Immature natural killer cell (primary cell): ENCODE measurements at regions not wholly inside any gene's neighbourhood (a gene's known extent, or its start where the extent isn't known, plus 50 kb on each side); places are given as distances from the start of the nearest gene placed in this dataset.
"Not testable (repeated sequence)": the region's sequence is repeated elsewhere in the genome, so short reads cannot be mapped to it uniquely, and the experiment has no call there.

ENCODE experiments used
- DNase-seq, 3 donors: peaks; one replicate each; pipeline ENCODE4 v3.0.0; 2022; ENCODE audit warnings: mixed read lengths in 1 of 3
- H3K27ac Mint-ChIP-seq, 6 donors: one replicate each; pipeline ENCODE4 v1.8.0; 2020; ENCODE audit warnings: mixed read lengths in 6 of 6, mild to moderate bottlenecking in 5 of 6, inconsistent platforms in 4 of 6, moderate library complexity in 3 of 6
- H3K27me3 Mint-ChIP-seq, 3 donors: one replicate each; pipeline ENCODE4 v1.8.0; 2020 to 2021; ENCODE audit warnings: low read depth in 3 of 3, mild to moderate bottlenecking in 3 of 3, mixed read lengths in 3 of 3, moderate library complexity in 3 of 3, inconsistent platforms in 1 of 3
- H3K36me3 Mint-ChIP-seq, 3 donors: one replicate each; pipeline ENCODE4 v1.8.0; 2020; ENCODE audit warnings: mixed read lengths in 3 of 3, inconsistent platforms in 2 of 3, mild to moderate bottlenecking in 2 of 3
- H3K4me1 Mint-ChIP-seq, 2 donors: one replicate each; pipeline ENCODE4 v1.8.0; 2020; ENCODE audit warnings: inconsistent platforms in 2 of 2, mild to moderate bottlenecking in 2 of 2, mixed read lengths in 2 of 2, moderate library complexity in 1 of 2
- H3K4me3 Mint-ChIP-seq, 5 donors: one replicate each; pipeline ENCODE4 v1.8.0; 2020; ENCODE audit warnings: mild to moderate bottlenecking in 5 of 5, mixed read lengths in 5 of 5, inconsistent platforms in 3 of 5, moderate library complexity in 3 of 5
- H3K9me3 Mint-ChIP-seq, 6 donors: one replicate each; pipeline ENCODE4 v1.8.0; 2020; ENCODE audit warnings: mild to moderate bottlenecking in 6 of 6, mixed read lengths in 6 of 6, inconsistent platforms in 4 of 6, moderate library complexity in 3 of 6

DNA sequence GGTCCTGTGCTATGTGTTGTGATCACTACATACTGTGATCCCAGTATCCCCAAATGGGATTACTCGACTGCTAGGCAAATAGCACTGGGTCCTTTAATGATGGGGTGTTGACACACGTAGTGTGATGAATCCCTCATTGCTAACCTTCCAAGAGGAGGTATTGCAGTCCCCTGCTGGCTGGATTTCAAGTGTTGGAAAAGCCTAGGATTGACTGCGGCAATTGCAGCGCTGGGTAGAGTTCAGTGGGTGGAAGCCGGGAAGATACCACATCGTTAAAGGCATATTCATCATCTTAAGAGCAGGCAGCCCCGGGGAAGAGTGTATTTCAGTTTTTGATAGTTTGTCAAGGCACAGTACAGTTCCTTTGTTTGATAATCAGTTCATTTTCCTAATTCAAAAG, 159.9 kb downstream of the TRIML1 start:
- no peaks in the 10 kb centered on the region for H3K4me1 Mint-ChIP-seq
- H3K27me3 Mint-ChIP-seq: peaks cover 0 to 2% (median 0%) of the 10 kb centered on the region in 3 donors
- no peaks in the 10 kb centered on the region for H3K36me3 Mint-ChIP-seq
- DNase-seq: no peak
- H3K4me3 Mint-ChIP-seq: no peak overlapping the region
- no peak overlapping the region for H3K27ac Mint-ChIP-seq
- peaks cover 25 to 48% (median 30%) of the 10 kb centered on the region in 6 donors for H3K9me3 Mint-ChIP-seq

GRCh38 chr4:188300385-188300784, 161.1 kb downstream of the TRIML1 start:
- H3K4me1 Mint-ChIP-seq: no peaks in the 10 kb centered on the region
- peaks cover 25 to 55% (median 36%) of the 10 kb centered on the region in 6 donors for H3K9me3 Mint-ChIP-seq
- peak overlapping the region in 1 of 5 donors; percentile 54 for H3K4me3 Mint-ChIP-seq
- peaks cover 0 to under 1% (median 0%) of the 10 kb centered on the region in 3 donors for H3K27me3 Mint-ChIP-seq
- no peak overlapping the region for H3K27ac Mint-ChIP-seq
- no peaks in the 10 kb centered on the region for H3K36me3 Mint-ChIP-seq
- no peak for DNase-seq

DNA sequence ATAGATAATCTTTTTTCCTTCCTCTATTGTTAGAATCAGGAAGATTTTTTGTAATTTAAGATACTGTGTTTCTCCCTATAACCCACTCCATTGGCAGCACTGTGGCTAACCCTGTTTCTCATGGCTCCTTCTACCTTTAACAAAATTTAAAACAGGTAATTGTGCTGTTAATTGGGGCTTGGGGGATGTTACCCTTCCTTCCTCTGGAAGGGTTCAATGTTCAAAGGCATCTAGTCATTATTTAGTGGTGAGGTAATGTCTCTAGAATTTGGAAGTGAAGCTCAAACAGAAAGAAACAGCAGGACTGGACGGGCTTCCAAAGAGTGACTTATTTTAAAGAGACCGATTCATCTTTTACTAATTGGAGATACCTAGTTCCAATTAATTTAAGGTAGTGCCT, 166.4 kb downstream of the TRIML1 start:
- no peaks in the 10 kb centered on the region for H3K4me1 Mint-ChIP-seq
- no peaks in the 10 kb centered on the region for H3K36me3 Mint-ChIP-seq
- DNase-seq: no peak
- H3K9me3 Mint-ChIP-seq: peaks cover 12 to 48% (median 30%) of the 10 kb centered on the region in 6 donors
- no peak overlapping the region for H3K27ac Mint-ChIP-seq
- no peaks in the 10 kb centered on the region for H3K27me3 Mint-ChIP-seq
- no peak overlapping the region for H3K4me3 Mint-ChIP-seq

GRCh38 chr4:188307591-188307990, 168.3 kb downstream of the TRIML1 start:
- Mint-ChIP-seq H3K36me3 (no peaks in the 10 kb centered on the region), H3K27me3 (no peaks in the 10 kb centered on the region), H3K27ac (no peak overlapping the region), H3K4me3 (no peak overlapping the region), H3K9me3 (peaks cover 9 to 41% (median 19%) of the 10 kb centered on the region in 6 donors), H3K4me1 (no peaks in the 10 kb centered on the region)
- no peak for DNase-seq

- DNase-seq: no peak
- Mint-ChIP-seq H3K27me3 (no peaks in the 10 kb centered on the region), H3K4me1 (no peaks in the 10 kb centered on the region), H3K4me3 (no peak overlapping the region), H3K27ac (no peak overlapping the region), H3K36me3 (no peaks in the 10 kb centered on the region), H3K9me3 (peaks cover 12 to 46% (median 24%) of the 10 kb centered on the region in 6 donors)
Observed at GRCh38 chr4:188308142-188308541, 168.9 kb downstream of the TRIML1 start.

DNA sequence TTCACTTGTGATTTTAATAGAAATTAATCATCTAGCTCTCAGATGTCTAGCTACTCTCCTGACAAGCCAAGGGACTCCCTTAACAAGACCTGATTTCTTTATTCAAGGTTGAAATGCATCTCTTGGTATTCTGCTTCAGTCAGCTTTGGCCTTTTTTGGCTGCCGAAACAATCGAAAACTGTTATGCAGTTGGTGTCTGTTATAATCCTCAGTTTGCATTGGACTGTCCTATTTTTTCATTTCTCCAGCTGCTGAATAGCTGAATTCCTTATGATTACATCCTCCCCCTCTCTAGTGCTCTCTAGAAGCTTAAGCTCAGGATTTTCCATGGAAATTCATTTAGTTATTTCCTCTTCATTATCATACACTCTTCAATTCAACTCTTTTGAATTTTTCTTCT, 177.2 kb downstream of the TRIML1 start:
- no peak overlapping the region for H3K4me3 Mint-ChIP-seq
- peaks cover 0 to 2% (median 0%) of the 10 kb centered on the region in 3 donors for H3K27me3 Mint-ChIP-seq
- H3K27ac Mint-ChIP-seq: no peak overlapping the region
- H3K36me3 Mint-ChIP-seq: no peaks in the 10 kb centered on the region
- H3K9me3 Mint-ChIP-seq: peaks cover 20 to 70% (median 38%) of the 10 kb centered on the region in 6 donors
- H3K4me1 Mint-ChIP-seq: no peaks in the 10 kb centered on the region
- DNase-seq: no peak

- Mint-ChIP-seq H3K36me3 (peaks cover 0 to 9% (median 0%) of the 10 kb centered on the region in 3 donors), H3K27me3 (peaks cover 0 to 2% (median 0%) of the 10 kb centered on the region in 3 donors), H3K27ac (no peak overlapping the region), H3K9me3 (peaks cover 9 to 40% (median 25%) of the 10 kb centered on the region in 6 donors), H3K4me1 (no peaks in the 10 kb centered on the region), H3K4me3 (no peak overlapping the region)
- no peak for DNase-seq
Observed at GRCh38 chr4:188328966-188329365, 189.7 kb downstream of the TRIML1 start.

DNA sequence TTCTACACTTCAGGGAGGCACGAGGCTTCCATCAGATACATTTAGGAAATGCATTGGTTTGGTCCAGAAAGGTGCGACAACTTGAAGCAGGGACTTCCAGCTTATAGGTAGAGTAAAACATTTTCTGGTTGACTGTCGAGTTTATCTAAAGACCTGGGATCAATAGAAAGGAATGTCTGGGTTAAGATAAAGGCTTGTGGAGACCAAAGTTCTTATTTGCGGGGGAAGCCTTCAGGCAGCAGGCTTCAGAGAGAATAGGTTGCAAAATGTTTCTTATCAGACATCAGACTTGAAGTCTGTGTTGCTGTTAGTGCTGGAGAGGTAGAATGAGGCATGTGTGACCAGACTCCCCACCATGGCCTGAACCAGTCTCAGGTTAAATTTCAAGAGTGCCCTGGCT, 190.3 kb downstream of the TRIML1 start:
- no peak for DNase-seq
- Mint-ChIP-seq H3K9me3 (peaks cover 11 to 44% (median 27%) of the 10 kb centered on the region in 6 donors), H3K4me1 (no peaks in the 10 kb centered on the region), H3K27me3 (peaks cover 0 to 2% (median 0%) of the 10 kb centered on the region in 3 donors), H3K4me3 (no peak overlapping the region), H3K27ac (no peak overlapping the region), H3K36me3 (peaks cover 0 to 9% (median 0%) of the 10 kb centered on the region in 3 donors)

DNA sequence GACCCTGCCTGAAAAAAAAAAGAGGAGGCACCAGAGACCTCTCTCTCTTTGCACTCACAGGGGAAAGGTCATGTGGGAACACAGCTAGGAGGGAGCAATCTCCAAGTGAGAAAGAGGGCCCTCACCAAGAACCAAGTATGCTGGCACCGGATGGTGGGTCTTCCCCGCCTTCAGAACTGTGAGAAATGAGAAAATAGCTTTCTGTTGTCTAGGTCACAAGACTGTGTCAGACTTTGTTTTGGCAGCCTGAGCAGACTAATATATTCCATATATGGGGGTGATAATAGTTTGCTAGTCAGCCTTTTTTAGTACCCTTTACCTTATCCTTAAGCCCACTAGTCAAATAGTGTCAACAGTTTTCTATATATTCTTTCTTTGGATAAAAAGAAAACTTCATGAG, 193.0 kb downstream of the TRIML1 start:
- H3K9me3 Mint-ChIP-seq: peaks cover 11 to 49% (median 35%) of the 10 kb centered on the region in 6 donors
- H3K4me3 Mint-ChIP-seq: no peak overlapping the region
- H3K27ac Mint-ChIP-seq: no peak overlapping the region
- H3K36me3 Mint-ChIP-seq: peaks cover 0 to 9% (median 0%) of the 10 kb centered on the region in 3 donors
- no peak for DNase-seq
- peaks cover 0 to 2% (median 0%) of the 10 kb centered on the region in 3 donors for H3K27me3 Mint-ChIP-seq
- no peaks in the 10 kb centered on the region for H3K4me1 Mint-ChIP-seq

DNA sequence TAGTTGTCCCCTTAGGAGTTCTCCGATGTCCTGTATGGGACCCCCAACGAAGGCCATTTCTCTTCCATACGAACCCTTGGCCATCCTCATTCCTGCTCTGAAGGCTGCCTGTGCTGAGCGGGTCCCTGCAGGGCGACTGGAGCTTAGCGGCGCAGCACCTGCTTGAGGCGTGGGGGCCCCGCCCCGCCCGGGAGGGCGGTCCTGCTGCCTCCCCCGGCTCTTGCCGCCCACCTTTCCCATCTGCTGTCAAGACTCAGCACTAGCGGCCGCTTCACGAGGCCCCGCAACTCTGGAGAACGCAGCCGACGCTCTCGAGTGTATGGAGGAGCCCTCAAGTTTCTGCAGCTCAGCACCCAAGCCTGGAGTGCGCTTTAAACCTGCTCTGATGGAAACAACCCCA, 197.7 kb downstream of the TRIML1 start:
- Mint-ChIP-seq H3K4me3 (no peak overlapping the region), H3K9me3 (peaks cover 6 to 56% (median 29%) of the 10 kb centered on the region in 6 donors), H3K27me3 (no peaks in the 10 kb centered on the region), H3K4me1 (no peaks in the 10 kb centered on the region), H3K36me3 (peaks cover 0 to 8% (median 4%) of the 10 kb centered on the region in 3 donors), H3K27ac (no peak overlapping the region)
- DNase-seq: no peak

DNA sequence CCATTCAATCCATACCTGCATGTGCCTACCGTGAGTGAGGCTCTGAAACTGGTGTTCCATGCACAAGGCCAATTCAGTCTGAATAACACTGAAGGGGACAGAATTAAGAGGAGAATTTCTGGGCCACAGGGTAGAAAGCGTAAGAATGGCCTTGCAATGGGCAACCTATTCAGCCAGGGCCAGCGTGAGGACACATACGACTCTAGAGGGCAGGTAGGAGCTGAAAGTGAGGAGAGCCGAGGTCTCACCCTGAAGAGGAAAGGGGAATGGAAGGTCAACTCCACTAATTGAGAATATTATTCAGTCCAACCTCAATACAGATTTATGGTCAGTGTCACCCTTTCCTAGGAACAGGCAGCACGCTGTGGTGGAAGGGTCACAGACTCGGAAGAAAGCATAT, 202.2 kb downstream of the TRIML1 start:
- Mint-ChIP-seq H3K4me3 (no peak overlapping the region), H3K9me3 (peaks cover 4 to 52% (median 23%) of the 10 kb centered on the region in 6 donors), H3K27me3 (no peaks in the 10 kb centered on the region), H3K4me1 (no peaks in the 10 kb centered on the region), H3K27ac (no peak overlapping the region), H3K36me3 (peaks cover 0 to 10% (median 10%) of the 10 kb centered on the region in 3 donors)
- no peak for DNase-seq

GRCh38 chr4:188346171-188346809, 207.0 kb downstream of the TRIML1 start:
- Mint-ChIP-seq H3K9me3 (peaks cover 11 to 39% (median 19%) of the 10 kb centered on the region in 6 donors), H3K4me1 (no peaks in the 10 kb centered on the region), H3K27me3 (peaks cover 0 to 2% (median 0%) of the 10 kb centered on the region in 3 donors), H3K36me3 (peaks cover 0 to 6% (median 3%) of the 10 kb centered on the region in 3 donors), H3K27ac (no peak overlapping the region), H3K4me3 (no peak overlapping the region)
- DNase-seq: no peak

DNA sequence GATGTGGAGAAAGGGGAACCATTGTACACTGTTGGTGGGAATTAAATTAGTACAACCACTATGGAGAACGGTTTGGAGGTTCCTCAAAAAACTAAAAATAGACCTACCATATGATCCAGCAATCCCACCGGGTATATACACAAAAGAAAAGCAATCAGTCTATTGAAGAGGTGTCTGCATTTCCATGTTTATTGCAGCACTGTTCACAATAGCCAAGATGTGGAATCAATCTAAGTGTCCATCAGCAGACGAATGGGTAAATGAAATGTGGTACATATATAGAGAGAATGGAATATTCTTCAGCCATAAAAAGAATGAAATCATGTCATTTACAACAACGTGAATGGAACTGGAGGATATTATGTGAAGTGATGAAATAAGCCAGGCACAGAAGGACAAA, 208.1 kb downstream of the TRIML1 start:
- no peak for DNase-seq
- H3K4me3 Mint-ChIP-seq: no peak overlapping the region
- peaks cover 0 to 6% (median 3%) of the 10 kb centered on the region in 3 donors for H3K36me3 Mint-ChIP-seq
- peaks cover 0 to 2% (median 0%) of the 10 kb centered on the region in 3 donors for H3K27me3 Mint-ChIP-seq
- H3K4me1 Mint-ChIP-seq: no peaks in the 10 kb centered on the region
- no peak overlapping the region for H3K27ac Mint-ChIP-seq
- H3K9me3 Mint-ChIP-seq: peaks cover 10 to 38% (median 19%) of the 10 kb centered on the region in 6 donors

DNA sequence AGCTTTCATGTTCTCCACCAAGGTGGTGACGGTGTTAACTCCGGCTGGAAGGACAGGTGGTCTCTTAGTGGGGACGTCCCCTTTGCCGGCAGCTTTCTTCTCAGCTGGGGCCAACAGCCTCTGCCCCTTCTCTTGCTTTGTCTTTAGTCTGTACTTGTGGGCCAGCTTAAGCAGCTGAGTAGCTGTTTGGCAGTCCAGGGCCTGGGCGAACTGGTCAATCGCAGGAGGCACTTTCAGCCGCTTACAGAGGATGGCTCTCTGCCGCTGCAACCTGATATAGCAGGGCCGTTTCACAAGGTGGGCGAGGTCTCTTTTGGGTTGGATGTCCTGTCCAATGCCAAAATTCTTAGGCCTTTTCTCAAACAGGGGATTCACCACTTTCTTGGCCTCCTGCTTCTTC, 210.3 kb downstream of the TRIML1 start:
- H3K4me3 Mint-ChIP-seq, H3K4me1 Mint-ChIP-seq, H3K27me3 Mint-ChIP-seq, H3K27ac Mint-ChIP-seq, DNase-seq, H3K36me3 Mint-ChIP-seq: not testable (repeated sequence)
- peaks cover 6 to 41% (median 22%) of the 10 kb centered on the region in 6 donors for H3K9me3 Mint-ChIP-seq

DNA sequence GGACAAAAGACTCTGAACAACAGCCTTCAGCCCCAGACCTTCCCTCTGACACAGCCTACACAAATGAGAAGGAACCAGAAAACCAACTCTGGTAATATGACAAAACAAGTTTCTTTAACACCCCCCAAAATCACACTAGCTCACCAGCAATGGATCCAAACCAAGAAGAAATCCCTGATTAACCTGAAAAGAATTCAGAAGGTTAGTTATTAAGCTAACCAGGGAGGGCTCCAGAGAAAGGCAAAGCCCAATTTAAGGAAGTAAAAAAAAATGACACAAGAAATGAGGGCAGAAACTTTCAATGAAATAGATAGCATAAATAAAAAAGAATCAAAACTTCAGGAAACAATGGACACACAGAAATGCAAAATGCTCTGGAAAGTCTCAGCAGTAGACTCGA, 224.0 kb downstream of the TRIML1 start:
- H3K36me3 Mint-ChIP-seq: no peaks in the 10 kb centered on the region
- no peaks in the 10 kb centered on the region for H3K27me3 Mint-ChIP-seq
- H3K4me1 Mint-ChIP-seq: no peaks in the 10 kb centered on the region
- H3K27ac Mint-ChIP-seq: no peak overlapping the region
- H3K9me3 Mint-ChIP-seq: peaks cover 9 to 38% (median 20%) of the 10 kb centered on the region in 6 donors
- no peak overlapping the region for H3K4me3 Mint-ChIP-seq
- no peak for DNase-seq
